SIG-M5 treated with dmso at 0.1 percent for 504 hours (cell line): ENCODE measurements at regions not wholly inside any gene's neighbourhood (a gene's known extent, or its start where the extent isn't known, plus 50 kb on each side); places are given as distances from the start of the nearest gene placed in this dataset.

ENCODE experiments used
- DNase-seq: peaks from one replicate; lab custom pipeline; 2025; ENCODE audit not compliant: unreplicated experiment; lab: John Stamatoyannopoulos, UW

- no peak for DNase-seq
These were observed 585.6 kb downstream of the MAFB start for GRCh38 chr20:40103420-40103819.

GRCh38 chr20:40101560-40101959 lies 587.5 kb downstream of the MAFB start:
- no peak for DNase-seq

GRCh38 chr20:40100261-40100660 lies 588.8 kb downstream of the MAFB start:
- DNase-seq = no peak

GRCh38 chr20:40090236-40090635 lies 598.8 kb downstream of the MAFB start:
- no peak for DNase-seq

DNA sequence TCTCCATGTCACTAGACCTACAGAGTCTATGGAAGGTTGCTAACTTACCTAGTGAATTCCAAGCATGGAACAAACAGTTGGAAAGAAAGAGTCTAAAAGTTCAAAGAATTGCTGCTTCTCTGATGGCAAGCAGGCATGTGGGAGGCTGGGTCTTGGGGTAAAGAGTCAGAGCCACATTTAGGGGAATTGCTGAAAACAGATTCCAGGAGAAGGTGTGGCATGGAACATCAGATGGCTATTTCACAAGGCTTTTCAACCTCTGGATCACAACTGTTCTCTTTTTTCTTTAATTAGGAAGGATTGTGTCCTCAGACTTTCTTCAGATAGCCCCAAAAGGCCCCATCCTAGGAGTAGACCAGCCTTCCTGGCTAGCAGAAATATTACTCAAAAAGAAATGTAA lies 601.5 kb downstream of the MAFB start:
- no peak for DNase-seq

DNA sequence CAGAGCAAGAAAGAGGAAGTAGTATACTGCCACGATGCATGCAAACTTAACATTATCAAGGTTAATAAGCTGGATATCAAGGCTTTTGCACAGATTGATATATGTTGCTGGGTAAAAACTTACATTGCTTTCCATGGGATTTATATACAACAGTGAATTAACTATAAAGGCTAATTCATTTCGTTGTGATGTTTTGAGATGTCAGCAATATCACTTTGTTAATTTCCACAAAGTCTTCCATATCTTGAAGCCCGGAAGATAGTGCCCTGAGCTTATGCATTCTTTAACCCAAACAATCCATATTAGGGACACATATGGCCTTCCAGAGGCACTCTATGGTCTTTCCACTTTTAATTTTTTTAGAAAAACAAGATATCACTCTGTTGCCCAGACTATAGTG lies 603.5 kb downstream of the MAFB start:
- no peak for DNase-seq

DNA sequence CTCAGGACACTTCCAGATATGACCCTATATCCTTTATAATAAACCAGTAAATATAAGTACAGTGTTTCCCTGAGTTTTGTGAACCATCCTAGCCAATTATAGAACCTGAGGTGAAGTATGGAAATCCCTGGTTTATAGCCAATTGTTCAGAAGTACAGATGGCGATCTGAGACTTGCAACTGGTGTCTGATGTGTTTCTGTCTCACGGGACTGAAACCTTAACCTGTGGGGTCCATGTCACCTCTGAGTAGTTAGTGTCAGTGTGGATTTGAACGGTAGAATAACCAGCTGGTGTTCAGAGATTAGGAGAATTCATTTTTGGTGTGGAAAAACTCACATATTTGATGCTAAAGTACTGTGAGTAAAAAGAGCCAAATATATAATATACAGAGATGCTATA lies 606.6 kb downstream of the MAFB start:
- no peak for DNase-seq

GRCh38 chr20:40081653-40082052 lies 607.4 kb downstream of the MAFB start:
- no peak for DNase-seq

DNA sequence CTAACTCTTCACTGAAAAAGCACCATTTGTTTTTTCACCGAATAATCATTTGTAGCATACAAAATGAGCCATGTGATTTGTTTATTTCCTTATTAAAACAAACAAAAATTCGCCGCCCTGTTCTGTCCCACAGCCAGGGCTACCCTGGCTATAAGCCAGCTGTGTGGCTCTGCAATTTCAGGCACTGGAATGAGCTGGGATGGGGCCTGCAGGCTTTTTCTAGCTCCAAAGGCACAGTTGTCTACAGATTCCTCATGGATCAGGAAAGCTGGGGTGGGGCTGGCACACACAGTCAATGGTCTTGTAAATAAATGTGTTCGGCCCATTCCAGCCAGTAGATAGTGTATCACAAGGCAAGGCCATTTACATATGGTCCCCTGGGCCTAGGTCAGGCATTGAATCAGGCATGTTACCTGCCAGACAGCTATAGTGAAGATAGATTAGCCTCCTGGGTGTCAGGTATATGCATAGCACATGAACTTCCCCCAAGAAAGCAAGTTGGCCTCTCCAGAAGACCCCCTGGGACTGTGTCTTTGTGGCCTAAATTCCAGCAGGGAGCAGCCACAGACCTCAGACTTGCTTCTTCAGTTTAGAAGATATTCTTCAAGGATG lies 608.9 kb downstream of the MAFB start:
- no peak for DNase-seq

DNA sequence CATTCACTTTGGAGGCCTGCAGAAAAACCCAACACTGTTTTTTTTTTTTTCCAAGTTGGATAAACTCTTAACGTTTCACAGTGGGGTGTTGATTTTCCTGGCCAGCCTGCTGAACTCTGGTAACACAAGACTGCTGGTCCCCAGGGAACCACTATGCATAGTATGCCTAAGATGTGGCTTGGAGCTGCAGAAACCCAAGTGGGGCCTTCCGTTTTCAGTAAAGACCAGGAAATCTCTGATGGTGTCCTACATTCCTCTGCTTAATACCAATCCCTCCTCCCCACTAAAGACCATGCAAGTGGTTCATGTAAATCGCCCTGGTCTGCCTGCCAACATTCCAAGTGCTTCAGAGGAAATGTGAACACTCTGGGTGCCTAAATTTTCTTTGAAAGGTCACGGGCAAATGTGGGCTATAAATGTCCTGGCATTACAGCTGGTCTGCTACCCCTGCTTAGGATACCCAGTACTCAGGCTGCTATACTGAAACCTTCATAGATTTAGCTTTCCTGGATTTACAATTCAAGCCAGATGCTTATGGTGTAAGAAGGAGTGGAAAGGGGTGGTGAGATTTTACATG lies 615.4 kb downstream of the MAFB start:
- DNase-seq = no peak

GRCh38 chr20:40072907-40073306 lies 616.1 kb downstream of the MAFB start:
- DNase-seq = no peak

GRCh38 chr20:40056171-40056570 lies 632.9 kb downstream of the MAFB start:
- no peak for DNase-seq

GRCh38 chr20:40055711-40056110 lies 633.3 kb downstream of the MAFB start:
- DNase-seq = no peak

GRCh38 chr20:40054311-40054710 lies 634.7 kb downstream of the MAFB start:
- DNase-seq = no peak

- no peak for DNase-seq
These were observed 638.4 kb downstream of the MAFB start for GRCh38 chr20:40050596-40050995.

DNA sequence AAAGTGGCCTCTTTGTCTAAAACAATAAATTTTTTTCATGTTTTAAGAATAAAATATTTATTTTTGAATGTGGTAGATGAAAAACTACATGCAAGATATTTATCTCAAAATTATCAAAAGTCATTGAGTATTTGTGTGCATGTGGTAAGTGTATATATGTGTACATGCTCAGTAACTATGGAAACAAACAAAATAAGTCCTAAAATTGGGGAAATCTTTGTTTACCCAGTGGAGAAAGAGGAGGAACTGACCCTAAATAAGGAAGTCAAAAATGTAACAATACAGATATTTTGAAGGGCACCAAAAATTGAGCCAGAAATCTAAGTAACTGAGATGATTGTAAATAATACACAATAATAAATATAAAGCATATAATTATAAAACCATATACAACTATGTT lies 639.2 kb downstream of the MAFB start:
- DNase-seq = no peak

DNA sequence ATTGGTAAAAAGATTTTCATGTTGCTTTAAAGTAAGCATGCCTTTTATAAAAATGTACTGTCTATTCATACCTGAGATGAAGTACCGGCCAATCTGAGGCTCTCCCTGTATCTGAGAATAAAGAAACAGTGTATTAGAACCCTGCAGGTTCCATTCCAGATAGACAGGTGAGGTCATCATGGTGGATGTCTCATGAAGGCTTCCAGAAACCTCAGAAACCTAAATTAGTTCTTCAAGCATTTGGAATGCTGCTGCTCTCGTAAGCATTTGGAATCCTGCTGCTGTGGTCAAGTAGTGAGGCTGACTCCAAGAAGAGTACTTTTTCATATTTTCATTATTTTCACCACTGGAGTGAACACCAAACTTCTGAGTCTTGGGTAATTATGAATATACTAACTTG lies 642.3 kb downstream of the MAFB start:
- no peak for DNase-seq

DNA sequence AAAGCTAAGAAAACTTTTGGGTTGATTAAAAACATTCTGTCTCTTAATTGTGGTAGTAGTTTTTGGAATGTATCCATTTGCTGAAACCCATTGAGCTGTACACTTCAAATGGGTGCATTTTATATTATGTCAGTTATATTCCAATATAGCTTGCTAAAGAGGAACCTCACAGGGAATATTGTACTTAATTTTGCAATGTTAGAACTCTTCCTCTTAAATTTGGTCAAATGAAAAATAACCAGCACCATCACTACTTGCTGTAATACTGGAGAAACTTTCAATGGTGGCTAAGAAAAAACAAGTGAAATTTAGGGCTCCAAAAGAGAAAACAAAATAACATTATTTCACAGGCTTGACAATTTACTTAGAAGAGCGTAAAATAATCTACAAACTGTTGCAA lies 651.5 kb downstream of the MAFB start:
- DNase-seq = no peak

GRCh38 chr20:40029589-40029988 lies 659.4 kb downstream of the MAFB start:
- no peak for DNase-seq

DNA sequence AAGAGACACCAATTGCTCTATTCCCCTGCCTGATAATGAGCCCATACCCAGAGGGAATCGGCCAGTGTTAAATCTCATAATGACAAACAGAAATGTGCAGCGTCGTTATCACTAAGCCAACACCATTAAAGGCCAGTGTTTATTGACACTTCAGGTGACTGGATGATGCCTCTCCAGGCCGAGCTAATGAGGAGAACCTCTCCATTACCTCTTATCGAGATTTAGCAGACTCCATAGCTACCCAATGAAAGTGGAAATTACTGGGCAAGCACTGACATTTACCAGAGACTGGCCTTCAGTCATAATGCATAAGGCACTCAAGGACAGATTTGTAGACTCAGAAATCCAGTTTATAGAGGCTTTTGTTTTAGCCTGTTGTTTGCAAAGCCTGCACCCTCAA lies 669.5 kb downstream of the MAFB start:
- DNase-seq = no peak

DNA sequence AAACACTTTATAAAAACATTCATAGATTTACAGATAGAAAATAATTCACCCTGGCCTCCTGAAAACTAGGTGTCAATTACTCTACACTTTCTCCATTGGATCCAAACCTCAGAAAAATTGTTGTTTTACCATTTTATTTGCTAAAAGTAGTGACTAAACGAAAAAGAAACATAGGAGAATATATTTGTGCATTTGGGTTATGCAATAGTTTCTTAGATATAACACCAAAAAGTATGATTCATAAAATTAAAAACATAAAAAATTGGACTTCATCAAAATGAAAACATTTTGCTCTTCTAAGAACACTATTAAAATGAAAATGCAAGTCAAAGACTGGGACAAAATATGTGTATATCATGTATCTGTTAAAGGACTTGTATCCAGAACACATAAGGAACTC lies 671.3 kb downstream of the MAFB start:
- no peak for DNase-seq

GRCh38 chr20:40016890-40017289 lies 672.1 kb downstream of the MAFB start:
- no peak for DNase-seq

DNA sequence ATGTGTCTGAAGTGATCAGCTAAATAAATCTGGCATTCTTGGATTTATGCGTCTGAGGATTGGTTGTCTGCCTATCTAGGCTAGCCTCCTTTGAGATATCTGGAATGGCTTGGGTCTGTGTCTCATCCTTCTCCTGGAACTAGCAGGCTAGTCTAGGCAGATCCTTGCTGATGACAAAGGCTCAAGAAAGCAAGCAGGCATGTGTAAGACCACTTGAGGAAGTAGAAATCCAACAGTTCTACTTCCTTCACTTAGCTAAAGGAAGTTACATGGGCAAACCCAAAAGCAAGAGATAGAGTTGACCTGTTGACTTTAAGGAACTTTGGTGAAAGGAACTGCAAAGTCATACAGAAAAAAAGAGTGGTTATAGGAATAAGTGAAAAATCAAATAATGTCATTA lies 672.6 kb downstream of the MAFB start:
- DNase-seq = no peak
